HepG2 (cell line): ENCODE measurements at regions not wholly inside any gene's neighbourhood (a gene's known extent, or its start where the extent isn't known, plus 50 kb on each side); places are given as distances from the start of the nearest gene placed in this dataset.

Experiments used
- CTCF ChIP-seq: sonication (generic); formaldehyde crosslinking; IDR thresholded peaks from 2 replicates; pipeline ENCODE4 v1.5.0; 2020; ENCODE audit warnings: mild to moderate bottlenecking, missing genetic modification reagents, moderate library complexity
- EZH2 ChIP-seq: conservative IDR thresholded peaks from 2 replicates; pipeline ENCODE4 v1.6.1; 2012; ENCODE audit warnings: mild to moderate bottlenecking, low read depth, low read length, moderate library complexity
- MAFF ChIP-seq: IDR thresholded peaks from 2 replicates; pipeline ENCODE4 v1.6.1; 2011; ENCODE audit warnings: low read depth, low read length, improper control_type of control experiment
- RFXANK ChIP-seq: IDR thresholded peaks from 2 replicates; pipeline ENCODE4 v1.6.1; 2016
- TAF1 ChIP-seq: sonication (generic); formaldehyde crosslinking; IDR thresholded peaks from 2 replicates; pipeline ENCODE4 v1.4.0; 2020; ENCODE audit warnings: missing genetic modification reagents
- ZBTB3 ChIP-seq: sonication (generic); formaldehyde crosslinking; IDR thresholded peaks from 2 replicates; pipeline ENCODE4 v1.4.0; 2020; ENCODE audit warnings: low read depth, mild to moderate bottlenecking, moderate library complexity, missing genetic modification reagents, borderline replicate concordance
- ZFP90 ChIP-seq: sonication (generic); formaldehyde crosslinking; IDR thresholded peaks from 2 replicates; pipeline ENCODE4 v1.8.0; 2022; ENCODE audit warnings: missing genetic modification reagents, mild to moderate bottlenecking, inconsistent platforms, borderline replicate concordance
- ZNF281 ChIP-seq: sonication (generic); formaldehyde crosslinking; IDR thresholded peaks from 2 replicates; pipeline ENCODE4 v1.4.0; 2020; ENCODE audit warnings: missing genetic modification reagents, borderline replicate concordance
- ZNF512B ChIP-seq: sonication (generic); formaldehyde crosslinking; IDR thresholded peaks from 2 replicates; pipeline ENCODE4 v1.5.1; 2020; ENCODE audit warnings: missing genetic modification reagents, mild to moderate bottlenecking, borderline replicate concordance
- TF ChIP-seq, protein P1 (sequence below): IDR thresholded peaks from 2 replicates; pipeline ENCODE4 v1.6.1; 2016; ENCODE audit warnings: low read depth, control low read depth

GRCh38 chr5:2863675-2864433 is 112.4 kb upstream of the IRX2 start:
- no peak for TF ChIP-seq ZFP90 (CRISPR knock-in tag)
- TF ChIP-seq, protein P1, sequence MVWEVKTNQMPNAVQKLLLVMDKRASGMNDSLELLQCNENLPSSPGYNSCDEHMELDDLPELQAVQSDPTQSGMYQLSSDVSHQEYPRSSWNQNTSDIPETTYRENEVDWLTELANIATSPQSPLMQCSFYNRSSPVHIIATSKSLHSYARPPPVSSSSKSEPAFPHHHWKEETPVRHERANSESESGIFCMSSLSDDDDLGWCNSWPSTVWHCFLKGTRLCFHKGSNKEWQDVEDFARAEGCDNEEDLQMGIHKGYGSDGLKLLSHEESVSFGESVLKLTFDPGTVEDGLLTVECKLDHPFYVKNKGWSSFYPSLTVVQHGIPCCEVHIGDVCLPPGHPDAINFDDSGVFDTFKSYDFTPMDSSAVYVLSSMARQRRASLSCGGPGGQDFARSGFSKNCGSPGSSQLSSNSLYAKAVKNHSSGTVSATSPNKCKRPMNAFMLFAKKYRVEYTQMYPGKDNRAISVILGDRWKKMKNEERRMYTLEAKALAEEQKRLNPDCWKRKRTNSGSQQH: no peak
- no peak for TF ChIP-seq RFXANK (CRISPR knock-in tag)
- TF ChIP-seq ZNF512B: no peak
- no peak for TF ChIP-seq ZBTB3
- TF ChIP-seq TAF1 (CRISPR knock-in tag): no peak
- no peak for TF ChIP-seq MAFF
- no peak for TF ChIP-seq ZNF281 (CRISPR knock-in tag)
- TF ChIP-seq EZH2: no peak
- no peak for TF ChIP-seq CTCF (CRISPR knock-in tag)
